Neural crest cell (in vitro differentiated cells): ENCODE measurements at regions not wholly inside any gene's neighbourhood (a gene's known extent, or its start where the extent isn't known, plus 50 kb on each side); places are given as distances from the start of the nearest gene placed in this dataset.
"Not testable (repeated sequence)": the region's sequence is repeated elsewhere in the genome, so short reads cannot be mapped to it uniquely, and the experiment has no call there.

Experiments
- DNase-seq: peaks from one replicate; pipeline ENCODE4 v3.0.0; 2021; ENCODE audit warnings: low read depth, mixed read lengths, low spot score
- H3K27ac Mint-ChIP-seq: one replicate; pipeline ENCODE4 v1.8.0; 2021; ENCODE audit warnings: mild to moderate bottlenecking, mixed read lengths; ENCODE audit not compliant: unreplicated experiment
- H3K27me3 Mint-ChIP-seq: 2 replicates; pipeline ENCODE4 v1.8.0; 2021; ENCODE audit warnings: low read depth, mild to moderate bottlenecking, mixed read lengths
- H3K36me3 Mint-ChIP-seq: 2 replicates; pipeline ENCODE4 v1.8.0; 2021; ENCODE audit warnings: low read depth, mild to moderate bottlenecking, mixed read lengths
- H3K4me1 Mint-ChIP-seq: 2 replicates; pipeline ENCODE4 v1.8.0; 2021; ENCODE audit warnings: mixed read lengths
- H3K4me3 Mint-ChIP-seq: one replicate; pipeline ENCODE4 v1.8.0; 2021; ENCODE audit warnings: mild to moderate bottlenecking, mixed read lengths
- H3K9me3 Mint-ChIP-seq: 2 replicates; pipeline ENCODE4 v1.8.0; 2021; ENCODE audit warnings: mixed read lengths
- CTCF ChIP-seq: fragments of 200-600 bp; sonication (generic); conservative IDR thresholded peaks from 2 replicates; pipeline ENCODE4 v1.5.0; 2021; ENCODE audit warnings: antibody characterized with exemption, mild to moderate bottlenecking

- Mint-ChIP-seq H3K4me3 (no peak overlapping the region), H3K9me3 (peaks cover 2% of the 10 kb centered on the region), H3K27ac (no peak overlapping the region), H3K36me3 (peaks cover 1% of the 10 kb centered on the region), H3K4me1 (no peaks in the 10 kb centered on the region), H3K27me3 (no peaks in the 10 kb centered on the region)
- TF ChIP-seq CTCF = no peak
- no peak for DNase-seq
These were observed 332.3 kb downstream of the TMEM121 start for GRCh38 chr14:105858676-105859025.

GRCh38 chr14:105859073-105859716, 332.8 kb downstream of the TMEM121 start:
- not testable (repeated sequence) for H3K9me3 Mint-ChIP-seq, H3K4me1 Mint-ChIP-seq, H3K36me3 Mint-ChIP-seq

GRCh38 chr14:105859717-105860614, 333.6 kb downstream of the TMEM121 start:
- no peak for DNase-seq
- Mint-ChIP-seq H3K9me3 (no peaks in the 10 kb centered on the region), H3K36me3 (no peaks in the 10 kb centered on the region), H3K4me3 (no peak overlapping the region), H3K27ac (no peak overlapping the region), H3K27me3 (no peaks in the 10 kb centered on the region), H3K4me1 (no peaks in the 10 kb centered on the region)
- no peak for TF ChIP-seq CTCF

More at GRCh38 chr14:105859073-105859716, 332.8 kb downstream of the TMEM121 start:
- not testable (repeated sequence) for H3K27me3 Mint-ChIP-seq, DNase-seq, H3K4me3 Mint-ChIP-seq, H3K27ac Mint-ChIP-seq

GRCh38 chr14:105860615-105861580, 334.5 kb downstream of the TMEM121 start:
- Mint-ChIP-seq H3K27ac (no peak overlapping the region), H3K4me1 (no peaks in the 10 kb centered on the region), H3K36me3 (no peaks in the 10 kb centered on the region), H3K4me3 (no peak overlapping the region), H3K9me3 (no peaks in the 10 kb centered on the region), H3K27me3 (no peaks in the 10 kb centered on the region)
- no peak for DNase-seq
- no peak for TF ChIP-seq CTCF

- TF ChIP-seq CTCF = no peak
- Mint-ChIP-seq H3K4me1 (no peaks in the 10 kb centered on the region), H3K27me3 (no peaks in the 10 kb centered on the region), H3K4me3 (no peak overlapping the region), H3K27ac (no peak overlapping the region), H3K36me3 (no peaks in the 10 kb centered on the region), H3K9me3 (no peaks in the 10 kb centered on the region)
- no peak for DNase-seq
These were observed 335.6 kb downstream of the TMEM121 start for GRCh38 chr14:105861985-105862465.
